ENCODE measurements at regions not wholly inside any gene's neighbourhood (a gene's known extent, or its start where the extent isn't known, plus 50 kb on each side); places are given as distances from the start of the nearest gene placed in this dataset.

DNA sequence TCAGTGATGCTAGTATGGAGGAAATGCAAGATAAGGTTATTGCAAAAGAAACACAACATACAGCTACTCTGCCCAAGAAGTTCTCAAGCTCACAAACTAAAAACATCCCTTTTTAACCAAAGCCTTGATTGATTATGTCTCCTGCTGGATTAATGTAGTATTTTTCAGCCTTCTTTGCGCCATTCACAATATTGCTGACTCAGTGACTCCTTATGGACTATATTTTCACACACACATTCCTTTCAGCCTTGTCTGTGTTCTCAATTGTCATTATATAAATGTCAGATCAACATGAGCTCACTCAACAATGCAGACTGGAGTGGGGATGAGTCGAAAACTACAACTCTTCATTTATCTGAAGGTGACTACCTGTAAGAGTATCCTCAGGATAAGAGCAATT lies 579.3 kb upstream of the CDH8 start:
- FAIRE-seq (no peak), DNase-seq (ENCODE audit: low read depth, low spot score) (no peak)
- TF ChIP-seq CTCF (optimal IDR thresholded peaks at IDR 0.05 in 1 of 3, IDR thresholded peaks at IDR 0.05 in 1 of 3, conservative IDR thresholded peaks at IDR 0.05 in 1 of 3; ENCODE audit: extremely low read depth in 1 of 3, insufficient read depth in 2 of 3, low read length in 3 of 3), result no peak
- TF ChIP-seq EZH2 (IDR thresholded peaks at IDR 0.05; ENCODE audit: low read length), result no peak
- no peak overlapping the region for H3K9ac ChIP-seq (ENCODE audit: control insufficient read depth, extremely low read depth, insufficient read depth, low read length)
- H3K27ac ChIP-seq (ENCODE audit: control insufficient read depth, insufficient read depth, low read length), result no peak overlapping the region
- H3K36me3 ChIP-seq (ENCODE audit: control insufficient read depth in 2 of 2, extremely low read depth in 1 of 2, insufficient read depth in 2 of 2, low read length in 2 of 2), result no peaks in the 10 kb centered on the region
- no peaks in the 10 kb centered on the region for H3K9me3 ChIP-seq (ENCODE audit: control insufficient read depth, low read depth, low read length)
- no peaks in the 10 kb centered on the region for H4K20me1 ChIP-seq (ENCODE audit: control insufficient read depth, extremely low read depth, insufficient read depth, low read length)
- no peaks in the 10 kb centered on the region for H3K9me1 ChIP-seq (ENCODE audit: control insufficient read depth, extremely low read depth, insufficient read depth, low read length)
- H2AFZ ChIP-seq (ENCODE audit: control insufficient read depth, low read length), result no peak overlapping the region
- no peaks in the 10 kb centered on the region for H3K27me3 ChIP-seq (ENCODE audit: control insufficient read depth, extremely low read depth, insufficient read depth, low read length)
- H3K4me3 ChIP-seq (ENCODE audit: control insufficient read depth in 2 of 3, extremely low read depth in 1 of 3, insufficient read depth in 2 of 3, low read depth in 1 of 3, low read length in 3 of 3), result no peak overlapping the region
- dilution Hi-C loops (cut with MboI; ENCODE audit: extremely low pct_ligation_motif_present, low sequenced_read_pairs), result no loop called here
- H3K4me1 ChIP-seq (ENCODE audit: control insufficient read depth, extremely low read depth, insufficient read depth, low read length), result no peaks in the 10 kb centered on the region
- no peak overlapping the region for H3K4me2 ChIP-seq (ENCODE audit: control insufficient read depth, extremely low read depth, insufficient read depth, low read depth, low read length)
- no peaks in the 10 kb centered on the region for H3K79me2 ChIP-seq (ENCODE audit: control insufficient read depth, insufficient read depth, low read length)

GRCh38 chr16:62610291-62610690 lies 574.1 kb upstream of the CDH8 start:
- Histone ChIP-seq H3K27me3 (ENCODE audit: control insufficient read depth, extremely low read depth, insufficient read depth, low read length) (no peaks in the 10 kb centered on the region), H3K9me3 (ENCODE audit: control insufficient read depth, low read depth, low read length) (no peaks in the 10 kb centered on the region), H4K20me1 (ENCODE audit: control insufficient read depth, extremely low read depth, insufficient read depth, low read length) (no peaks in the 10 kb centered on the region), H3K4me3 (ENCODE audit: control insufficient read depth in 2 of 3, extremely low read depth in 1 of 3, insufficient read depth in 2 of 3, low read depth in 1 of 3, low read length in 3 of 3) (no peak overlapping the region), H3K4me2 (ENCODE audit: control insufficient read depth, extremely low read depth, insufficient read depth, low read depth, low read length) (no peak overlapping the region), H2AFZ (ENCODE audit: control insufficient read depth, low read length) (no peak overlapping the region), H3K4me1 (ENCODE audit: control insufficient read depth, extremely low read depth, insufficient read depth, low read length) (no peaks in the 10 kb centered on the region), H3K79me2 (ENCODE audit: control insufficient read depth, insufficient read depth, low read length) (no peaks in the 10 kb centered on the region), H3K9me1 (ENCODE audit: control insufficient read depth, extremely low read depth, insufficient read depth, low read length) (no peaks in the 10 kb centered on the region), H3K27ac (ENCODE audit: control insufficient read depth, insufficient read depth, low read length) (no peak overlapping the region), H3K9ac (ENCODE audit: control insufficient read depth, extremely low read depth, insufficient read depth, low read length) (no peak overlapping the region), H3K36me3 (ENCODE audit: control insufficient read depth in 2 of 2, extremely low read depth in 1 of 2, insufficient read depth in 2 of 2, low read length in 2 of 2) (no peaks in the 10 kb centered on the region)
- TF ChIP-seq CTCF (optimal IDR thresholded peaks at IDR 0.05 in 1 of 3, IDR thresholded peaks at IDR 0.05 in 1 of 3, conservative IDR thresholded peaks at IDR 0.05 in 1 of 3; ENCODE audit: extremely low read depth in 1 of 3, insufficient read depth in 2 of 3, low read length in 3 of 3), result no peak
- TF ChIP-seq EZH2 (IDR thresholded peaks at IDR 0.05; ENCODE audit: low read length), result no peak
- dilution Hi-C loops (cut with MboI; ENCODE audit: extremely low pct_ligation_motif_present, low sequenced_read_pairs), result no loop called here
- DNase-seq (ENCODE audit: low read depth, low spot score) (no peak), FAIRE-seq (no peak)

Data from keratinocyte (primary cell).